ENCODE measurements at regions not wholly inside any gene's neighbourhood (a gene's known extent, or its start where the extent isn't known, plus 50 kb on each side); places are given as distances from the start of the nearest gene placed in this dataset.

- in situ Hi-C loops (cut with MboI; ENCODE audit: low sequenced_read_pairs), result no loop called here
These were observed 114.1 kb upstream of the RPL38 start for GRCh38 chr17:74089380-74089779.

DNA sequence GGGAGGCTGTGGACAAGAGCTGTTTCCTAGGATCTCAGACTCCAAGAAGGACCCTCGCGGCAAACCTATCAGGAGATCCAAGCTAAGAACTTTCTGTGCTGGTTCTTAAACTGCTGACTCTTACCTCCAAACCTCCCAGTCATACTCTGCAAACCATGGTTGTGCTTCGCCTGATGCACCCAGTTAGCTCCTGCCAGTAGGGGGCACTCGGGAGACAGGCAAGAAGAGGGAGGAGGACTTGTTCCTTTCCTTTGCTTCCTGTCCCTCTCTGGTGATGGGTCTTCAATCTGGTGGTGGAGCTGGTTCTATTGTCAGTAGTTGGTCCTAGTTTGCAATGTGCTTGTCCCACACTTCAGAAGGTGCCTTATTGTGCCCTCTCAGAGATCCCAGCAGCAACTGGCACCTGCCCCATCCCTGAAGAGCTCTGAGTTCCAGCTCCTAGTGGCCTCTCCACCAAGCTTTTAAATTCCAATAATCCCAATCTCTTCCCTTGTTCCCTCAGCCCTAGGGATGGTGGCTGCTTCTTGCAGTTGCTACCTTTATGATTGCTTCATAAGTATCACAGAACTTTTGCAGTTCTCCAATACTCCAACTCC lies 113.5 kb upstream of the RPL38 start:
- in situ Hi-C loops (cut with MboI; ENCODE audit: low sequenced_read_pairs), result no loop called here

- in situ Hi-C loops (cut with MboI; ENCODE audit: low sequenced_read_pairs), result no loop called here
These were observed 108.8 kb upstream of the RPL38 start for GRCh38 chr17:74094651-74095050.

DNA sequence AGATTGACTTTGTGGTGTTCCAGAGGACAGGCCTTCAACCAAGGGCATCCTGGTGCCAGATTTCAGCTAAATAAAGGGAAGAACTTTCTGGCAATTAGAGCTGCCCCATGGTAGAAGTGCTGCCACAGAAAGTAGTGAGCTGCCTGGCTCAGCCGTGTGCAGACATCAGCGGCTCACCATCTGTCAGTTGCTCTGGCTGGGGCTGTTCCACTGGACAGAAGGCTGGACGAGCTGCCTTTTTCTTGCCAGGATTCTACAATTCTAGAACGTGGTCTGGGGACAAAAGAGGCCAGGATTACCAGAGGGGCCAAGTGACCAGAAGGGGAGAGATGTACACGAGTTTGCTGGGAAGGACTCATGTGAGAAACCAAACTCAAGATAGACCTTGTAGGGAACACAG lies 107.0 kb upstream of the RPL38 start:
- in situ Hi-C loops (cut with MboI; ENCODE audit: low sequenced_read_pairs), result no loop called here

GRCh38 chr17:74097450-74098135 lies 105.9 kb upstream of the RPL38 start:
- in situ Hi-C loops (cut with MboI; ENCODE audit: low sequenced_read_pairs), result no loop called here

DNA sequence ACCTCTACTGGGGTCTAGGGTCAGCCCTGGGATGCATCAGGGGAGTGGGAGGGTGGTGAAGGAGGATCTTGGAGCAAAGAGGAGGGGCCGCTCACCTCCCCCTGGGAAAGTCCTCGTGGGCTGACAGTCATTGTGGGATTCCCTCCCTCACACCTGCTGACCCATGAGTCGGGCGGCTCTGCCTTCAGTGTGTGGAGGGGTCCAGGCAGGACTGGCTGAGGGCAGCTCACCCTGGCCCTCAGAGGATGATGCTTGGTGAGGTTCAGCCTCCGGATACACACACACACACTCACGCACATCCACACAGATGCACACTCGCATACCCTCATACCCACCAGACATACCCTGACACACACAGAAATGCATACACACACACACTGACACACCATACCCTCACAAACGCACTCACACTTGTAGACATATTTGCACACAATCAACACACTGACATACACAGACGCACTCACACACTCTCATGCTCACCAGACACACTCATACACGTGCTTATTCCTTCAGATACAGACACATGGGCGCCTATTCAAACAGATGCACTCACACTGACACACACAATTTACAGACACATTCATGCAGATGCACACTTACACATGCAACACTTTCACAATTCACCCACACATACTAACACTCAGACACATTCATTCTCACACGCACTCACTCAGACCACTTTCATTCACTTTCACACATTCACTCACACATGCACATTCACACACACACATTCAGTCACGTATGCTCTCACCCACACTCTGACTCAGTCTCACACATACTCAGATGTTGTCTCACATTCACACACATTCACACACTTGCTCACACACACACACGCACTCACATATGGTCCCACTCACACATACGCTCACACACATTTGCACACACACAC lies 105.1 kb upstream of the RPL38 start:
- in situ Hi-C loops (cut with MboI; ENCODE audit: low sequenced_read_pairs), result no loop called here

DNA sequence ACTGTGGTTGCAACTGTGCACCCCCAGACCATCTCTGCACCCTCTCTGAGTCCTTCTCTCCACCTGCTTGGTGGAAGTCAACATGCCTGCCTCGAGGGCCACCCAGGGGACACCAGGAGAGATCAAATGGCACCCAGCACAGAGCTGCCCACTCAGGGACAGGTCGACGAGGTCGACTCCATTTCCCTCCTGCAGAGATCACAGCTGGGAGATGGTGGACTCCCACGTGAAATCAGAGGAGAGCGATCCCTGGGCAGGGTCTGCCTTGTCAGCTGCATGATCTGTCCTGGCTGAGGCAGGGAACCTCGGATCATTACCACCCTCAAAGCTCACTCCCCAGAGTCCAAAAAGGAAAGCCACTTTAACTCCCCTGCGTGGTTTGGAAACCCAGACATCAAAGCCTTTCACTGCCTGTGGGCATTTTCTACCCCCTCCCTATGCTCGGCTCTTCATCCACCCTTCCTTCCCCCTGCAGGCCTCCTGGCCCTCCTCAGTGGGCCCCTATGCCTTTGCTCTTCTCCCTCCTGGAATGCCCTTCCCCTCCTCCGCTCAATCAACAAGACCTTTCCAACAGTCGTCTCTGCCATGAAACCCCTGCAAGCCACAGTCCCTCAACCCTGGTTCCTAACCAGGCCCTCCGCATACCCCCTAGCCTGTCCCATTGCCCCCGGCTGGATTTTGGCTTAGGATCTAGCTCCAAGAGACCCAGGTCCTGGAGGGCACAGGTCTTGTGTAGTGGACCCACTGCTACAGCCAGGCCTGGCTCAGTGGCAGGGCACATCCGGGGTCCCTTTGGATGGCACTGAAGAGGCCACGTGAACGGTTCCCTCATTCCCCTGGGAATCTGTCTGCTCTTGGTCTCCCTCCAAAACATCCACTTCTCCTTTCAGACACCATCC lies 103.8 kb upstream of the RPL38 start:
- in situ Hi-C loops (cut with MboI; ENCODE audit: low sequenced_read_pairs), result no loop called here

DNA sequence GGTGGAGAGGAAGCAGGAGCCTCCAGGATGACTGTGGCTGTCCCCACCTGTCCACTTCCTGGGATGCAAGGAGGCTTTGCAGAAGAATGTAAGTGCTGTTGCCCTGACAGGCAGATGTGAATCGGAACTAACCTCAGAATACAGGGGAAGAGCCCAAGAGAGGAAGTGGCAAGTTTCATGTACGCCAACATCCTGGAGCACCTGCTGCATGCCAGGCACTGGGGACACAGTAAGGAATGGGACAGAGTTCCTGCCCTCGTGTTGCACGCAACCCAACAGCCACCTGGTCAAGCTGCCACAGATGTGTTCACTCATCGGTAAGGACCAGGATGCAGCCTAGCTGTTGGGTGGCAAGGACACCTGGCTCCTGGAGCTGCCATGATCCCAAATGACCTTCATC lies 98.6 kb upstream of the RPL38 start:
- in situ Hi-C loops (cut with MboI; ENCODE audit: low sequenced_read_pairs), result no loop called here

- in situ Hi-C loops (cut with MboI; ENCODE audit: low sequenced_read_pairs), result no loop called here
These were observed 96.4 kb upstream of the RPL38 start for GRCh38 chr17:74107107-74107506.

DNA sequence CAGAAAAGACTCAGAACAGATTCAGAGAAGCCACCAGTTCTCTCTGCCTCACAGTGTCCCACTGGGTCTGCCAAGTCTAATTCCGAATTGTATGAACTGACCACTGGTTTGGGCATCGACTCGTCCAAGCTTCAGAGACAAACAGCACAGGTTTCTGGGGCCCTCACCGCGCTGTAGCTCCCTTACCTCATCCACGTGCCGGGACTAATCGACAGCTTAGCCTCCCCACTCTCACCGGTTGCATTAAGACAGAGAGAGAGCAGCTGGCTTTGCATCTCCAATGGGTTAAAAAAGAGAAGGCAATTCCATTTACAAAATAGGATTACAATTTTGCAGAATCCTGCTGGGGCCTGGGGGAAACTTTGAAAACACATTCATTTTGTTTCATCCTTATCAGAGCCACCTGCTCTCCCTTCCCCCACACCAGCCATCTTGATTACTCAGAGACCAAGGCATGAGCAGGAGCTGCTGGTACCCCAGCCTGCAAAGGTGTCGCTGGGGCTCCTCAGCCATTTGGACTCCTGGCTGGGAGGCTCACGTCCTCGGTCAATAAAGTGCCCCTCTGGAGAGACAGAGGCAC lies 95.3 kb upstream of the RPL38 start:
- in situ Hi-C loops (cut with MboI; ENCODE audit: low sequenced_read_pairs), result no loop called here

DNA sequence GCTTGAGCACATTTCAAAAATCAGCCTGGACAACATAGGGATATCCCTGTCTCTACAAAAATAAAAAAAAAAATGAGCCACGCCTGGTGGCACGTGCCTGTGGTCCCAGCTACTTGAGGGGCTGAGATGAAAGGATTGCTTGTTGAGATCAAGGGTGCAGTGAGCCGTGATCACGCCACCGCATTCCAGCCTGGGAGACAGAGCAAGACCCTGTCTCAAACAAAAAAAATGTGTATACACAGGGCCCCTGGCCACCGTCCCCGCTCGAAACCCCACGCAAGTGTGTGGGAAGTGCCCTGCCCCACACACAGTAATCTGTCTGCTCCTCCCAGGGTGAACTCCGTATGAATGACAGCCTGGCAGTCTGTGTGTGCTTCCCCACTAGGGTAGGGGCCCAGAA lies 93.0 kb upstream of the RPL38 start:
- in situ Hi-C loops (cut with MboI; ENCODE audit: low sequenced_read_pairs), result no loop called here

DNA sequence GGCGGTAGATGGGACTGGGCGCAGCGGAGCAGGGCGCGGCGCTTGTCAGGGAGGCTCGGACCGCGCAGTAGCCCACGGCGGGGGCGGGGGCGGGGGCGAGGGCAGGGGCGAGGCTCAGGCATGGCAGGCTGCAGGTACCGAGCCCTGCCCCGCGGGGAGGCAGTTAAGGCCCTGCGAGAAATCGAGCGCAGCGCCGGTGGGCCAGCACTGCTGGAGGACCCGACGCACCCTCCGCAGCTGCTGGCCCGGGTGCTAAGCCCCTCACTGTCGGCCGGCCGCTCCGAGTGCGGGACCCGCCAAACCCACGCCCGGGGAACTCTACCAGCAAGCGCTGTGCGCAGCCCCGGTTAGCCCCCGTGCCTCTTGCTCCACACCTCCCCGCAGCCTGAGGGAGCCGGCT lies 90.2 kb upstream of the RPL38 start:
- in situ Hi-C loops (cut with MboI; ENCODE audit: low sequenced_read_pairs), result no loop called here

- in situ Hi-C loops (cut with MboI; ENCODE audit: low sequenced_read_pairs), result no loop called here
These were observed 89.5 kb upstream of the RPL38 start for GRCh38 chr17:74113952-74114351.

DNA sequence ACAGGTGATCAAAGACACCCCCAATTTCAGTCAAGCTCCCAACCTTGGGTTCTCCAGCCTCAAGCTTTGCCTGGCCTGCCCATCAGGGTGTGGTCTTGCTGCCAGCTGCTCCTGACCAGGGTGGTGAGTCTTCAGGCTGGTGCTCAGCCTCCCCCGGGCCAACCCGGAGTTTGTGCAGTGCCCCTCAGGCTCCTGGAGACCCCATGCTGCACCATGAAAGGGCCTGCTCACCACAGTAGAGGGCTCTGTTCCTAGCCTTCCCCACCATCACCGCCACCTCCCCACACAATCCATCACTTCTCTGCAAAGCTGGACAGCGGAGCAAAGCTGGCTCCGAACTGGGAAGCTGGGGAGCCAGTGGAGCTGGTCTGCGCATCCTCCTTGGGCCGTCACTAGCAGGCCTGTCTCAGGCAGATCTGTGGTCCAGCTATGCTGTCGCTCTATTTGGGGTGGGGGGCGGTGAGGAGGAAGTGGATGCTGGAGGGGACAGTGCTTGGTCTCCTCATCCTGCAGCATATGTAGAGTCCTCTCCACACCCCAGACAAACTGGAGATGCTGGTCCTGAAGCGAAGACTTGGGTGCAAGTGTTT lies 88.5 kb upstream of the RPL38 start:
- in situ Hi-C loops (cut with MboI; ENCODE audit: low sequenced_read_pairs), result no loop called here

- in situ Hi-C loops (cut with MboI; ENCODE audit: low sequenced_read_pairs), result no loop called here
These were observed 87.9 kb upstream of the RPL38 start for GRCh38 chr17:74115586-74115985.

DNA sequence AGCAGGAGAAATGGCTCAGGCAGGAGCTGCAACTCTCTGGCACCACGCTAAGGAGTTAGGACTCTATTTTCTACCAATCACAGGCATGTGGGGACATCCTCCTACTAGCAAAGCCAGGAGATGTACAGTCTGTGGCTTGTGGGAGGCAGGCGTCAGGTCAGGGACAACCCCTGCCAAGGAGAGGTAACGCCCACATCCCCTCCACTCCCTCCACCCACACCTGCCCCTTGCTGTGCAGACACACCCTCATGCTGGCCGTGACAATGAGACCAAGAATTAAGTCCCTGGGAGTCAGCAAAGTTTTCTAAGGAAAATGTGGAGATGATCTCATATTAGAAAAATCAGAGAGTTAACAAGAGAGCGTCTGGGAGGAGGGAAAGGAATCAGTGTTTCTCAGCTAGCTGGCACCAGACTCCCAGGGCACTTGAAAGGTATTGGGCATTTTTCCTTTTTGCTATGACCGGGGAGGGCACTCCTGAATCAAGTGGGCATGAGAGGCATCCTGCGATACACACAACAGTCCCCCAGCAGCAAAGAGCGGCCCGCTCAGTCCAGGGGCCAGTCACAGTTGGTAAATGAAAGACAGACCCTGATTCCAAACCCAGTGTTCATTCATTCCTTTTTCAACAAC lies 87.3 kb upstream of the RPL38 start:
- in situ Hi-C loops (cut with MboI; ENCODE audit: low sequenced_read_pairs), result no loop called here

DNA sequence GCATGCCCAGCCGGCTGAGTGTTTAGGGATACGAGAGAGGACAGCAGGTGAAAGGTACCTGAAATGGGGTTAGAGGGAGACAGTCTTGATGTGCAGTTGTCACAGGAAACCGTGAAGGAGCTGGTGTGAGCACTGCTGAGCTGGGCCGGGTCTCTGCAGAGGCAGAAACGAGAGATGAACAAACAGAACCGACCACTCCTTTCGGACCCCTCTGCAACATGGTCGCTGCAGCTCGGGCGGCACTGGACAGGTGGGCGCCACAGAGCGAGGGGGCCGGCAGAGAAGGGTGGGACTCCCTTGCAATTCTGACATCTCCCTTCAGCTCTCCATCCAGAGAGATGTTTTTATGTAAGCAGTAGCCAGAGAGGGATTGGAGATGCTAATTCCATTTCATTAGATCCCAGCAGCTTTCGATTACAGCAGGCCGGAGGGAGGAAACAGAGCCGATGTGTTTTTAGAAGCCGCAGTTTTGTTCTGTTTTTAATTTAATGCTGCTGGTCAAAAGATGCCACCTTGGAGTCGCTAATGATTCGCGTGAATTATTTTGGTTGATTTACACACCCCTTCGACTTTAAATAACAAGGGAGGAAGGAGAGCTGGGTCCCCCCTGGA lies 86.3 kb upstream of the RPL38 start:
- in situ Hi-C loops (cut with MboI; ENCODE audit: low sequenced_read_pairs), result no loop called here

- in situ Hi-C loops (cut with MboI; ENCODE audit: low sequenced_read_pairs), result no loop called here
These were observed 85.5 kb upstream of the RPL38 start for GRCh38 chr17:74117999-74118421.

GRCh38 chr17:74118504-74118903 lies 85.0 kb upstream of the RPL38 start:
- in situ Hi-C loops (cut with MboI; ENCODE audit: low sequenced_read_pairs), result no loop called here

Measured in HL-60/S4 (cell line).